ENCODE measurements at regions not wholly inside any gene's neighbourhood (a gene's known extent, or its start where the extent isn't known, plus 50 kb on each side); places are given as distances from the start of the nearest gene placed in this dataset.

- no peak for TF ChIP-seq GATA2 (IDR thresholded peaks at IDR 0.05; ENCODE audit: low read depth, low read length)
- TF ChIP-seq GATA3 (IDR thresholded peaks at IDR 0.05; ENCODE audit: low read depth, low read length) = no peak
Measured at GRCh38 chr12:125381373-125381772, 316.1 kb downstream of the AACS start.

Measured in SH-SY5Y (cell line).